ENCODE measurements at regions not wholly inside any gene's neighbourhood (a gene's known extent, or its start where the extent isn't known, plus 50 kb on each side); places are given as distances from the start of the nearest gene placed in this dataset.
A peak's percentile ranks its signal among the peaks of the same experiment; 100 is the strongest.
"Not testable (repeated sequence)": the region's sequence is repeated elsewhere in the genome, so short reads cannot be mapped to it uniquely, and the experiment has no call there.

DNA sequence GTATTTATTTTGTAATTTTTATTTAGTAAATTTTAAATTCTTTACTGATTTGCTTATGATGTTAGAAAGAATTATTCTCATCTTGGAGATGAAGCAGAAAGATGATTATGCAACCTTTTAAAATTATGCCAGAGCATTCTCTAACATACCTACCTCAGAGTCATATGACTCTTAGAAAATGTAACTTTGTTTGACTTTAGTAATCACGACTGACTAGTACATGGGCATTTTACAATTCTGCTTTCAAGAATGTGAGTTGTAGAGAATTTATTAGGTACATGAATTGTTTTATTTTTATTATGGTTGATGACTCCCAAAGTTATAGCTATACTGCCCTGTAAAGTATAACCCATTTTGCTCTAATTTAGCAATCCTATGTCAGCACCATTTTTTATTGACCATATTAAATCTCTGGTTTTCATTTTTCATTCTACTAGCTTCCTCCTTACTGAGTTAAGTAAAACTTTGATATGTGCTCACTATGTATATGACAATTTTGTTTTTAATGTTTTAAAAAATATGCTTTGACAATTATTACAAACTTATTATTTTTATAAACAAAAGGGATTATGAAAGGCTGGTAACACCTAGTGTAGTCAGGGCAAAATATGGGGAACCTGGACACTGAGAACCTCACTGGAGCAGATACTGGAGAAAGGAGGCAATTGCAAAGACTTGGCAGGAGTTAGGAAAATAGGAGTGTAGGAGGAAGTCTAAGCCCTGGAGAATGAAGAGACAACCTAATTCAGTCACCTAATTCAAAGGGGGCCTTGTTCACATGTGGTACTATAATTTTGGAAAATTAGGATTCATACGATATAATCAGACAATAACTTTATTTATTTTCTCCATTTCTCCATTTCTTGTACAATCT is 249.7 kb upstream of the DAB2 start:
- no peak for DNase-seq

DNA sequence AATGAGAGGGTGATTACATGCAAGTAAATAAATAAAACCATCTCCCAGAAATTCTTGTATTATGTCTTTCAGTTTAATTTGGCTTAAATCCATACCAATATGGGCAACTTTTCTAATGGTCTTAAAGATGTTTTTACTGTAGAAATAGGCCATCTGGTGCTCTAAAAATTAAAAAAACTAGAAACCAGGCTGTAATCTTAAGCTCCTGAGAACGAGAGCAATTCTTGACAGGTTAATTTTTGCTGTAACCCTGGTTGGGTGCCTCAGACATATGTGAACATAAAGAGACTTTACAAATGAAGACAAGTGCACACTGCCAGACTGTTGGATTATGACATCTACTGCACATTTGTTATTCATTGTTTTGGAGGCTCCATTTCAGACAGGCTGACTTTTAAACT is 246.8 kb upstream of the DAB2 start:
- DNase-seq: no peak

DNA sequence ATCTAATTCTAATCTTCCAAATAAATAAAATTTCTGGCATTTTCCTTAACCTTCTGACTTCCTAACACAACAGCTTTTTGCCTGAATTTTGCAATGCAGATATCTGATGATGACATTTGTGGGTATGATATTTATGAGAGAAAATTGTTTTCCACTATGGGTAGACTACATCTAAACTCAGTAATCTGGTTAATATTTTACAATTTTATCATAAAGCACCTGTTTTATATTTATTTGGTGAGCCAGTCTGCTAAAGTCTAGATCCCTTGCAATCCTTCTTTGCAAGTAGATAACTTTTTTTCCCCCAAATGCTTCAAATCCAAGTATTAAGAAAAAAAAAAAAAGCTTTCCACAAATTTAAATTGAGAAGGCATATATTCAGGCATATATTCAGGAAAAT is 246.2 kb upstream of the DAB2 start:
- no peak for DNase-seq

DNA sequence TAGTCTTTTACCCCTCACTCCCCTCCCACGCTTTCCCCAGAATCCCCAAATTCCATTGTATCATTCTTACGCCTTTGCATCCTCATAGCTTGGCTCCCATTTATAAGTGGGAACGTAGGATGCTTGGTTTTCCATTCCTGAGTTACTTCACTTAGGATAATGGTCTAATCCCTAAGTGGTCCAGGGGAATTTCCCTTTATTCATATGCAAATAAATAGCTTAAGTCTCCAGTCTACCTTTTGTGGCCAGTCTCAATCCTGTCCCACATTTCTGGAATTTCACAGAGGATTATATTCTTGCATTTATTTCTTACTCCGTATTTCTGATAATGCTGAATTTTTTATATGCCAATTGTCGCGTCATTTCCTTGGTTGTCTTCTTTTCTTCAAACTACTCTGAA is 245.6 kb upstream of the DAB2 start:
- DNase-seq: no peak

DNA sequence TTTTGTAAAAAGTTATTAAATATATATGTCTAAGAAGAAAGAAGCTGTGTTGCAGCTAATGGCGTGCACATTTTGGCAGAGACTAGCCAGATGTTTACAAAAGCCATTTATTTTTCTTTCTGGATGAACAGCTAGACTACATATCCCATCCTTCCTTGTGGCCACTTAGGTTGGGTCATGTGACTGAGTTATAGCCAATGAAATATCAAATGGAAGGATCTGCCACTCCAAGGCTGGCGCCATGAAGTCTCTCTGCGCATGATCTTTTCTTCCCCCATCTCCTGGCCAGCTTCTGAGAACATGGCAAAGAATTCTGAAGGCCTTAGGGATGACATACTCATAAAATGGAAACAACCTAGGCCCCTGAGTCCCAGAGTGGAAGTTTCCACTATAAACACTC is 244.2 kb upstream of the DAB2 start:
- DNase-seq: no peak

DNA sequence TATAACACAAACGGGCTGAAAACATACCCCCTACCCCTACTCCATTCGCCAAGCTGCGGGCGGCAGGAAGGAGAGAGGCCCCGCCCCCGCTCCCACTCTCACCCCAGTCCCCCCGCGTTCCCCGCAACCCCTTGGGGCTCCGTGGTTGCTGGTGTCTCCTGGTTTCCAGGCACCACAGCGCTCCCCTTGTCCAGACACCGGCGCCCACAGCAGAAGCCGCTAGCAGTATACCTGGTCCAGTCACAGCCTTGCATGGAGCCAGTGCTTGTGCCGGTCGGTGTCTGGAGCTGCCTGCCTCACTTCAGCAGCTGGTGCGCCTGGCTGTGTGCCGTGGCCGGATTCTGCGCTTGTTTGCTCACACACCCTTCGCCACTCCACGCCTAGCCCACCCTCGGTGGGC is 240.5 kb upstream of the DAB2 start:
- DNase-seq: no peak

DNA sequence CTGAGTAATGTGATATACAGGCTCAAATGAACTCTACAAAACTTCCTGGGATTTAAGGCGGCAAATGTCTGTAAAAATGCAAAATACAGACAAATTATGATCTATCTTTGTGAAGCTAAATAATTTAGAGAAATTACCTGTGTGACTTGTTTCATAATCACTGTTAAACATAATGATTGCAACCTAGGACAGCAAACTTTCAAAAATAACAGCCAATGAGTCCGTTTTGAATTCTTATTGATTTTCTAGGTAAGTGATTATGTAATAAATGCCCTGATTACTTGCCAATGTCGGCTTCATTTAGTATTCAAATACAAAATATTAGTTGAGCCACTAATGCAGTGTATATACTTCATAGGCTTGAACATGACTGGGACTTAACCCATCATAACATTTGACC is 238.2 kb upstream of the DAB2 start:
- no peak for DNase-seq

DNA sequence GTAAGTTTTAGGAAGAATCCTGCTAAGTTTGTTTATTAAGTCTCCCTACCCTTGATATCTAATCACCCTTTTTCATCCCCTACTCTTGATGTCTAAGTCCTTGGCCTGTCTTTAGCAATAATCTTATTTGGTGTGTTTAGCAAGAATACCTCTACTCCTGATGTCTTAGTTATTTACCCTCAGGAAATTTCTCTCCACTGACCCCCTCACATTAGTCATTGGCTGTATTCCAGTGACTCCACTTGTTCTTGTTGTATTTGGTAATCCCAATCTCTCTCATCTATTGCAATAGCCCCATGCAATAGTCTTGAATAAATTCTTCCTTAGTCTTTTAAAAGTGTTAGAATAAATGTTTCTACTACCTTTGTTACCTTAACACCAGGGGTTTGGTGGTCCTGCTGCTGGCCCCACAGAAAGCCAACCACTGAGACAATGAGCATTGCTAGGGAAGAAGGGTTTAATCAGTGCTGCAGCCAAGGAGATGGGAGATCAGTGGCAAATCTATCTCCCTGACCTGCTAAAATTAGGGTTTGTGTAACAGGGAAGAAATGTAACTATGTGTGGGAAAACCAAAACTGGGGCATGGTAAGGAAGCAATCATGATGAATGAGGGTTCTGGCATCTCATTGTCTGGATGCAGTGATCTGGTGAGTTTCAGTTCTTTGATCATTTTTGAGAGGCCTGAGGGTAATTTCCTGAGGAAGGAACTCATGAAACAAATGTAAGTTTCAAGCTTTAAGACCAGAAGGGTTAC is 236.4 kb upstream of the DAB2 start:
- peak; percentile 70 for DNase-seq

DNA sequence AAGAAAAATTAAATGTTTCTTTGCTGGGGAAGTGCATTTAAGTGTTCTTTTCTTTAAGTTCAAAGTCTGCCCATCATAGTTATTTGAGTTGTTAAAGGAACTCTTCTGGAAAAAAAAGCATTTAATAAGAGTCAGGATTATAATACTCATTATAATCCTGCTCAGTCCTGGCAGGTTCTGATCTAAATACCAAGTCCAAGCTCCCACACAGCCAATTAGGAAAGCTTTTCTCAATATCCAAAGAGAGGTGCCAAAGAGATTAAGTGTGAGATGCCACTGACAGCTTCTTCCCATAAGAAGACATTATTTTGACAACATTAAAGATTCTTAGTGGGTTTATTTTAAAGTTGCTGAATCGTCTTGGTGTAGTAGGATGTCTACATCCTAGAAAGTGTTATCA is 235.2 kb upstream of the DAB2 start:
- DNase-seq: no peak

DNA sequence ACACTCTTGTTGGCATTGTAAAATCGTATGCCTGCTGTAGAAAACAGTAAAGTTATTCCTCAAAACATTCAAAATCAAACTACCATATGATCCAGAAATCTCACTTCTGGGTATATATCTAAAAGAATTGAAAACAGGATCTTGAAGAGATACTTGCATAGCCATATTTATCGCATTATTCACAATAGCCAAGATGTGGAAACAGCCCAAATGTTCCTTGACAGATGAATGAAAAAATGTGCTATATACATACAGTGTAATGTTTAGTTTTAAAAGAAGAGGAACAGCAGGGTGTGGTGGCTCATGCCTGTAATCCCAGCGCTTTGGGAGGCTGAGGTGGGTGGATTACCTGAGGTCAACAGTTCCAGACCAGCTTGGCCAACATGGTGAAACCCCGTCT is 234.1 kb upstream of the DAB2 start:
- no peak for DNase-seq

DNA sequence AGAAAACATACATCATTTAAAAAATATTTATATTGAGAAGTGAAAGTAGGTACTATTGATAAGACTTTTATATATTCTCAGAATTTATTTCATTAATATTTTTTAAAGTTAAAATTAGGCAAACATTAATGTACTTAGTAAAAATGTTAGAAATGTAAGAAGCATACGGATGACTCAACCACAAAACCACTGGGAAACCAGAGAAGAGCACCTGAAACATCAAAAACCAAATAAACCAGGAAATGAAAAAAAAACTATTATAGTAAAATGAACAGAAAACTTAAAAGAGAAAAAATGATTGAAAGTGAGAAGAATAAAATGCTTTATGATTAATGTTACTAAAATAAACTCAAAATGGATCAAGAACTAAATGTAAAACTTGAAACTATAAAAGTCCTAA is 233.2 kb upstream of the DAB2 start:
- no peak for DNase-seq

DNA sequence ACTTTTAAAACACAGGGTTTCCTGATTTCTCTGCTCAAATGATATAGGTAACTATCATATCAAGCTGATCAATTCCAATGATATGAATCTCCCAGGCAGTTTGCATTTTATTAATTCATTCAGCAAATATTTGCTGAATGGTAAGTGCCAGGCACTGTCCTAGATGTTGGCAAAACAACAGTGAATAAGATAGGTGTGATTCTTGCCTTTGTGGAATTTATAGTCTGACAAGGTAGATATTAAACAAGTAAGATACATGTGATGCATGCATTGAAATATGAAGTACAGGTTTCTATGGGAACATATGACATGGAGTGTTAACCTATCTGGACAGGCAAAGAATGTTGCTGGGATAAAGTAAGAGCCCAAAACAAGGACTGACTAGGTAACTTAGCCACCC is 231.8 kb upstream of the DAB2 start:
- no peak for DNase-seq

DNA sequence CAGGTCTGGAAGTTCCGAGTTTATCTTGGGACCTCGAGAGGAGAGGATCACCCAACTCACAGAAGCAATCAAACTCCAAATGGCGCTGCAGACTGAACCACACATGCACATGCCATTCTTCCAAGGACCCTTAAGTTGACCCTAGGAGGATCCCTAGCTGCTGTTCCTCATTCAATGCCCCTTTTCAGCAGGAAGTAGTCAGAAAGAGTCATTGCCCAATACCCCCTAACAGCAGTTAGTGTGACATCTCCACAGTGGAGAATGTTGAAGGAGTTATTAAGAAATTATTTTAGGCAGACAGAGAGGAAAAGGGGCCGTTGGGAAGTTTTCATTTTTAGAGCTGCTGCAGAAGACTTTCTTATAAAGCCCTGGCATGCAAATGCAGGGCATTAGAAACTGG is 229.9 kb upstream of the DAB2 start:
- DNase-seq: no peak

DNA sequence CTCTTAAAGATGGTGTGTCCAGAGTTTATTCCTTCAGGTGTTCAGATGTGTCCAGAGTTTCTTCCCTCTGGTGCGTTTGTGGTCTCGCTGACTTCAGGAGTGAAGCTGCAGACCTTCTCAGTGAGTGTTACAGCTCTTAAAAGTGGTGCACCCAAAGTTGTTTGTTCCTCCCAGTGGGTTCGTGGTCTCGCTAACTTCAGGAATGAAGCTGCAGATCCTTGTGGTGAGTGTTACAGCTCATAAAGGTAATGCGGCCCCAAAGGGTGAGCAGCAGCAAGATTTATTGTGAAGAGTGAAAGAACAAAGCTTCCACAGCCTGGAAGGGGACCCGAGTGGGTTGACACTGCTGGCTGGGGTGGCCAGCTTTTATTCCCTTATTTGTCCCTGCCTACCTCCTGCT is 227.7 kb upstream of the DAB2 start:
- not testable (repeated sequence) for DNase-seq

DNA sequence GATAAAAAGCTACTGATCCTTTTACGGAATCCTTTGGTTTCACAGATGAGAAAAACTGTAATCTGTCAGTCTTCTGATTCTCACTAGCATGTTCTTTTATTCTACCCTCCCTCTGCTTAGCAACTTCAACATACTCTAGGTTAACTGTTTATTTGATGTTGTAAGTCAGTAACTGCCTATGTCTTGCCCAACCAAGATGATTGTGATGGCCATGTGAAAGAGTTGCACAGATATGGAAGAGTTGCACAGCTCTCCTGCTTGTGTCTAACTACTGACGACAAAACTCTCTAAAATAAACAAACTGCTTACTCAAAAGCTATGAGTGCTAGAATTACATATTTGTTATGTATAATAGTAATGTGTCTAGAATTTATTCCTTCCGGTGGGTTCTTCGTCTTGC is 227.3 kb upstream of the DAB2 start:
- DNase-seq: no peak

DNA sequence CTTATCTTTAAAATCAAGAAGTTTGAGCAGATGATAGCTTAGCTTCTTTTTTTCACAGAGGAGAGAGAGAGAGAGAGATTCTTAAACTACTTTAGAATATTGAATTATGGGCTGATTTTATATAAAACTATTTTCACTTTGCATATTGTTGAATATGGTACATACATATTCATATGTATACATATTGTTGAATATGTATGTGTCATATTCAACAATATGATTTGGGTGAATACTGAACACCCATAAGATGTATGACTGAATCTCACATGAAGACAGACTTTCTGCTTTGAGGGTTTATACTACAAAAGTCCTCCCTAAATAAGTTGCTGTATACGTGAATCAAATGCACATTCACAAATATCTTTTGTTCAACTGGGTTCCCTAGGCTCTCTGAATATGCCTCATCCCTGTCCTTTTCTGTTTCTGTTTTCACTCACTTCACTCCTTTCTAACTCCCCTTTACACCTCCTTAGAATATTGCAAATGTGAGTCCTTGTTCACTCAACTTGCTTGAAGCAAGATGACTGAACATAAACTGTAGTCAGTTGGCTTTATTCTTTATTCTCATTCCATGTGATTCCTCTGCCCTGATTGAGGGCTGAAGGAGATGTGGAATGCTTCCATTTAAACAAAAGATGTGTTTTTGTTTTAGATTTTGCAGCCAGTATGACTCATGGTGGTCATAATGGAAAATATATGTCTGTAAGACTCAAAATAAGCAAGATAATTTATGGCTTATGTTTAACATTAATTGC is 225.4 kb upstream of the DAB2 start:
- peak; percentile 5 for DNase-seq

DNA sequence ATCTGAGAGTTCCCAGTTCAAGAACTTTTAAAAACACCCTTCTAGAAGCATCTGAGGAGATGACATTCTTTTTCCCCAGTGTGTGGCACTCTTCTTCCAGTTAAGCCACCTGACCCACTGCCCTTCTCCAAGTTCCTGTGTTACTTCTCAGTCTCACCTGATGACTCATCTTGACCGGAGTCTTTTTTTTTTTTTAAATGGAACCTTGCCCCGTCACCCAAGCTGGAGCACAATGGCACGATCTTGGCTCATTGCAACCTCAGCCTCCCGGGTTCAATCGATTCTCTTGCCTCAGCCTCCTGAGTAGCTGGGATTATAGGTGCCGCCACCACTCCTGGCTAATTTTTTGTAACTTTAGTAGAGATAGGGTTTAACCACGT is 224.1 kb upstream of the DAB2 start:
- DNase-seq: no peak

DNA sequence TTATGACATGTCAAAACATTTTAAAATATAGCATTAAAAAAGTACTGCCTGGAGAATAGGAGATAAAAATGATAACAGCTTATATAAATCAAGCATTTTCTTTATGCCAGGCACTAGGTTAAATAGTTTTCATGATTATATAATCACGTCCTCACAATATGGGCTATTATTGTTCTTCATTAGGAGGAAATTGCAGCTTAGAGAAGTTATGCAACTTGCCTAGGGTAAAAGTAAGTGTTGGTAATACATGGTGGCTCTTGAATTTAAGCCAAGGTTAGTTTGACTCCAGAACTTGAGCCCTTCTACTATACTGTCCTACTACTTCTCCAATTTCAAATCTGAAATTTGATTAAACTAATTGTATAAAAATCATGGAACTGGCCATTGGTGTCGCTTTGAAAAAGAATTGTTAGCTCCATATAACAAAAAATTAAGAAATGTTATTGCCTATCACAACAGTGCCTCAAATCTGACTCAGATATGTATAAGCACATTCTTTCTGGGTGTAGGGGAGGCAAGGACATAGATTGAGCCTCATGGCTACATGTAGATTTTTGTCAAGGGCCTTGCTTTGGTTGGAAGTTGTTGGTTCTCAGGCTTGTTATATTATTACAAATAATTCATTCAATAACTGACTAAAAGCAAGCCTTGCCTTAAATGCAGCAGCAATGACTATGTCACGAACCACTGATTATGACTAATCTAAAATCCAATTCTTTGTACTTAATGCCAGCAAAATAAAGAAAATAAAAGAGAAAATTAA is 223.5 kb upstream of the DAB2 start:
- no peak for DNase-seq

DNA sequence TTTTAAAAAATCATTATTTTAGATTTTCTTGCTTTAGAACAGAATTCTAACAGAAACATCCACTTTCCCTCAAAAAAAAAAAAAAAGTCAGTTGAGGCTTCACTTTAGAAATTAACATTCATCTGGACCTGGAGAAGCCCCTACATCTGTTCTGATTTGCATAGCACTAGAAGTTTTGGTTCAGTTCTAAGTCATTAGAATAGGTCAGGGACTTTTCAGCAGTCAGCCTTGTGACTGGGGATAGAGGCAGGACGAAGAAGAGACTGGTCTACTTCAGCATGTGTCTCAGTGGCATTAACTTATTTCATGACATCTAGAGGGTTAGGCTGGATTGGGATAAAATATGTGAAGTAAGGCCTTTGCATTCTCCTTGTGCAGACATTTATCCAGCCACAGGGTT is 215.8 kb upstream of the DAB2 start:
- no peak for DNase-seq

DNA sequence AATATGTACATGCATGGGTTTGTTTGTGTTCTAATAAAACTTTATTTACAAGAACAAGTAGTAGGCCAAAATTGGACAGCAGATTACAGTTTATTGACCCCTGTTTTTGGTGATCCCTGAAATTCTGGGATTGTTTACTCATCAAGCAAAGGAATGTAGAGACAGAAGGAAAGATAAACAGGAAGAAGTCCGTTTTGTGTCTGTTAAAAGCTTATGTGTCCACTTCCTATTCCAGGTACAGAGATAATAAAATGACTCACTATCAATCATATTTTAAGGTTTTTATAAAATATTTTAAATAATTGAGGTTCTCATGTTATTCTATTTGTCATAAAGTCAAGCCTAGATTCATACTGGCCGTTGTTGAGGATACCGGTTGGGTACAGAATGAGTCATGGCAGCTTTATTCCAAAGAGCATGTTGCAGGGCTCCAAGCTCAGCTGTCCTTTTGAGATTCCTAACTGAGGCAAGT is 214.9 kb upstream of the DAB2 start:
- DNase-seq: peak; percentile 32

DNA sequence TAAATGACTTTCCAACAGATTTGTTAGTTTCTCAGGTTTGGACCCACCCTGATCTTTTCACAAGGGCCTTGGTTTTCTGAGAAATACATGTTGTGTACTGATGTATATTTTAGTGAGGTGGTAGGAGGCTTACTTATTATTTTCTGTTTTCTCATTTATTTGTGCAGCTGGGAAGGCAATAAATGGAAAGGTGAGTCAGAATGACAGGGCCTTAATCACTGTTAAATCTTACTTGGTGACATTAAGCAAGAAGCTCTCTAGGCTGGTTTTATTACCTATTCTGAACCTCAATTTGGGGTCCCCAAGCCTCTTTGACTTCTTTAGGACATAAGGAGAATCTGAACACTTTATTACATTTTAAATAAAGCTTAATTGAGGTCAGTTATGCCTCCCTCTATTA is 214.0 kb upstream of the DAB2 start:
- DNase-seq: no peak

DNA sequence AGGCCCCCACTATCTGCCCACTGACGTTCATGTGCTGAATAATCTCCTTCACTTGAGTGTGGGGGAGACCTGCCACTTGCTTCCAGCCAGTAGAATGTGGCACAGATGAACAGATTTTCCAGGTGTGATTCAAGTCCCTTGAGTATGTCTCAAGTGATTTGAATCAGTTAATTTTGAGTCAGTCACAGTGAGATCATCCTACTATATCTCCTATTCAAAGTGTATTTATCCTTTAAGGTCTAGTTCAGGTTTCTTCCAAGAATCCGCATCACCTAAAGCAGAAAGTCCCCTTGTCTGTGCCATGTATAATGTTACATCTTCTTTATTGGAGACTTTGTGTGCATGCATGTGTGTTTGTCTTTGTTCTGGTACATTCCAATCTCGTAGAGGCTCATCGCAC is 208.3 kb upstream of the DAB2 start:
- DNase-seq: no peak

DNA sequence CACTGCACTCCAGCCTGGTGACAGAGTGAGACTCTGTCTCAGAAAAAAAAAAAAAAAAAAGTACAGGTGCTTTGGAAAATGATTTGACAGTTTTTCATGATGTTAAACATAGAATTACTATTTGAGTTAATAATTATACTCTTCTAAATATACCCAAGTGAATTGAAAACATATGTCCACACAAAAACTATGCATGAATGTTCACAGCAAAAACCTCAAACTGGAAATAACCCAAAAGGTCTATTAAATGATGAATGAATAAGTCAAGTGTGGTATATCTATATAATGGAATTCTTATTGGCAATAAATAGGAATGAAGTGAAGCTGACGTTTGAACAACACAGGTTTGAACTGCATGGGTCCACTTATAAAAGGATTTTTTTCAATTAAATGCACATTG is 207.2 kb upstream of the DAB2 start:
- no peak for DNase-seq

Measured in NCI-H226 (cell line).